Smooth muscle cell (in vitro differentiated cells): ENCODE measurements at regions not wholly inside any gene's neighbourhood (a gene's known extent, or its start where the extent isn't known, plus 50 kb on each side); places are given as distances from the start of the nearest gene placed in this dataset.
"Not testable (repeated sequence)": the region's sequence is repeated elsewhere in the genome, so short reads cannot be mapped to it uniquely, and the experiment has no call there.

ENCODE experiments used
- DNase-seq: peaks from one replicate; lab custom pipeline; 2025; ENCODE audit not compliant: unreplicated experiment; lab: John Stamatoyannopoulos, UW
- H2AFZ ChIP-seq: fragments of 200-600 bp; sonication (generic); 2 replicates; pipeline ENCODE4 v1.6.0; 2016; ENCODE audit warnings: antibody characterized with exemption, low read depth, mild to moderate bottlenecking
- H3F3A ChIP-seq: fragments of 200-600 bp; sonication (generic); 2 replicates; pipeline ENCODE4 v1.6.0; 2017; ENCODE audit warnings: antibody characterized with exemption, low read depth
- H3K27ac ChIP-seq: fragments of 200-600 bp; sonication (generic); 2 replicates; pipeline ENCODE4 v1.5.1; 2016; ENCODE audit warnings: low read depth, mild to moderate bottlenecking
- H3K27me3 ChIP-seq: fragments of 200-600 bp; sonication (generic); 2 replicates; pipeline ENCODE4 v1.6.1; 2016; ENCODE audit warnings: low read depth, mild to moderate bottlenecking
- H3K36me3 ChIP-seq: fragments of 200-600 bp; sonication (generic); 2 replicates; pipeline ENCODE4 v1.5.1; 2016; ENCODE audit warnings: low read depth
- H3K4me1 ChIP-seq: fragments of 200-600 bp; sonication (generic); 2 replicates; pipeline ENCODE4 v1.5.1; 2016; ENCODE audit warnings: low read depth
- H3K4me2 ChIP-seq: fragments of 200-600 bp; sonication (generic); 2 replicates; pipeline ENCODE4 v1.6.0; 2016; ENCODE audit warnings: mild to moderate bottlenecking
- H3K4me3 ChIP-seq: fragments of 200-600 bp; sonication (generic); 2 replicates; pipeline ENCODE4 v1.5.1; 2016; ENCODE audit warnings: mild to moderate bottlenecking
- H3K79me2 ChIP-seq: fragments of 200-600 bp; sonication (generic); 2 replicates; pipeline ENCODE4 v1.6.0; 2016; ENCODE audit warnings: low read depth, mild to moderate bottlenecking
- H3K9ac ChIP-seq: fragments of 200-600 bp; sonication (generic); 2 replicates; pipeline ENCODE4 v1.6.0; 2016; ENCODE audit warnings: low read depth
- H3K9me3 ChIP-seq: fragments of 200-600 bp; sonication (generic); replicated peaks from 2 replicates; pipeline ENCODE4 v1.5.1; 2016; ENCODE audit warnings: low read depth
- H4K20me1 ChIP-seq: fragments of 200-600 bp; sonication (generic); 2 replicates; pipeline ENCODE4 v1.6.0; 2016; ENCODE audit warnings: low read depth
- WGBS: methylation state at CpG from one replicate; pipeline ENCODE4 v1.1.7; 2016; ENCODE audit warnings: low lambda C conversion rate; 5-methylcytosine and 5-hydroxymethylcytosine counted together
- TF ChIP-seq, protein P1 (sequence below): fragments of 200-600 bp; sonication (generic); IDR thresholded peaks from 2 replicates; pipeline ENCODE4 v1.5.1; 2017; ENCODE audit warnings: borderline replicate concordance, mild to moderate bottlenecking, antibody characterized with exemption; ENCODE audit not compliant: insufficient read depth, poor library complexity, severe bottlenecking

GRCh38 chr7:113339661-113340060 is 221.3 kb upstream of the SMIM30 start:
- no peak overlapping the region for H3K27ac ChIP-seq
- H3K36me3 ChIP-seq, result no peaks in the 10 kb centered on the region
- no peak for DNase-seq
- no peaks in the 10 kb centered on the region for H3K27me3 ChIP-seq
- H3K4me2 ChIP-seq, result no peak overlapping the region
- no peak overlapping the region for H3K9ac ChIP-seq
- WGBS, result 79% methylated on average over 1 of the region's 1 CpG
- TF ChIP-seq, protein P1, sequence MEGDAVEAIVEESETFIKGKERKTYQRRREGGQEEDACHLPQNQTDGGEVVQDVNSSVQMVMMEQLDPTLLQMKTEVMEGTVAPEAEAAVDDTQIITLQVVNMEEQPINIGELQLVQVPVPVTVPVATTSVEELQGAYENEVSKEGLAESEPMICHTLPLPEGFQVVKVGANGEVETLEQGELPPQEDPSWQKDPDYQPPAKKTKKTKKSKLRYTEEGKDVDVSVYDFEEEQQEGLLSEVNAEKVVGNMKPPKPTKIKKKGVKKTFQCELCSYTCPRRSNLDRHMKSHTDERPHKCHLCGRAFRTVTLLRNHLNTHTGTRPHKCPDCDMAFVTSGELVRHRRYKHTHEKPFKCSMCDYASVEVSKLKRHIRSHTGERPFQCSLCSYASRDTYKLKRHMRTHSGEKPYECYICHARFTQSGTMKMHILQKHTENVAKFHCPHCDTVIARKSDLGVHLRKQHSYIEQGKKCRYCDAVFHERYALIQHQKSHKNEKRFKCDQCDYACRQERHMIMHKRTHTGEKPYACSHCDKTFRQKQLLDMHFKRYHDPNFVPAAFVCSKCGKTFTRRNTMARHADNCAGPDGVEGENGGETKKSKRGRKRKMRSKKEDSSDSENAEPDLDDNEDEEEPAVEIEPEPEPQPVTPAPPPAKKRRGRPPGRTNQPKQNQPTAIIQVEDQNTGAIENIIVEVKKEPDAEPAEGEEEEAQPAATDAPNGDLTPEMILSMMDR, result no peak
- H3F3A ChIP-seq, result no peaks in the 10 kb centered on the region
- no peak overlapping the region for H2AFZ ChIP-seq
- no peak overlapping the region for H3K4me3 ChIP-seq
- no peaks in the 10 kb centered on the region for H3K4me1 ChIP-seq
- H3K9me3 ChIP-seq, result no peaks in the 10 kb centered on the region
- no peaks in the 10 kb centered on the region for H4K20me1 ChIP-seq
- H3K79me2 ChIP-seq, result no peaks in the 10 kb centered on the region

DNA sequence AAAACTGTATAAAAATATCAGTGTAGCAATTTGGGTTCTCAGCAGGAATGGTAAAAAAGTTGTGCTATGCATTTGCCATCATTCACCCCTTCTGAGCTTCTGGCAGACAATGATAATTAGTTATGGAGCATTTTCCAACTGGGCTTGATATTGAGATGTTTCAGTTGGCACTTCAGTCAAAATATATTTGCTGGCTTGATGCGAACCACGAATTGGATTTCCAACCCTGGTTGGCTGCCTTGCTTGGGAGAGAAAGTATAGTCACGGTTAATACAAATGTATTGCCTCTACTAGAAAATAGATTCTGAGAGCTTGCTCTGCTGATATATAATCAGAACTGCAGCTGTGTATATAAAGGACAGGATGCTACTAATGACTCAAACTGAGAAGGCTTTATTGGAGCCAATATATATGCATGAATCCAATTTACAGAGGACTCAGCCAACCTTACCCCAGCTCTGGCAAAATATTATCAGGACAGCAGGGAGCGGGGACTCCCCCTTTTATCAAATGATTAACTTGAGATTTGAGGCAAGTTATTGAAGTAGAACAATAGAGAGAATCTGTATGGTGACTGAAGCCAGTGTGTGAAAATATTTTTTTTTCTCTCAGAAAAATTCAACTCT is 219.8 kb upstream of the SMIM30 start:
- no peak overlapping the region for H3K4me2 ChIP-seq
- H3K36me3 ChIP-seq, result no peaks in the 10 kb centered on the region
- TF ChIP-seq, protein P1, result no peak
- 90% methylated on average over 4 of the region's 4 CpGs for WGBS
- no peak overlapping the region for H3K4me3 ChIP-seq
- H3K9ac ChIP-seq, result no peak overlapping the region
- no peak overlapping the region for H3K27ac ChIP-seq
- H3K4me1 ChIP-seq, result no peaks in the 10 kb centered on the region
- no peaks in the 10 kb centered on the region for H4K20me1 ChIP-seq
- no peaks in the 10 kb centered on the region for H3K27me3 ChIP-seq
- no peaks in the 10 kb centered on the region for H3K9me3 ChIP-seq
- no peak overlapping the region for H2AFZ ChIP-seq
- DNase-seq, result no peak
- no peaks in the 10 kb centered on the region for H3K79me2 ChIP-seq
- H3F3A ChIP-seq, result no peaks in the 10 kb centered on the region

DNA sequence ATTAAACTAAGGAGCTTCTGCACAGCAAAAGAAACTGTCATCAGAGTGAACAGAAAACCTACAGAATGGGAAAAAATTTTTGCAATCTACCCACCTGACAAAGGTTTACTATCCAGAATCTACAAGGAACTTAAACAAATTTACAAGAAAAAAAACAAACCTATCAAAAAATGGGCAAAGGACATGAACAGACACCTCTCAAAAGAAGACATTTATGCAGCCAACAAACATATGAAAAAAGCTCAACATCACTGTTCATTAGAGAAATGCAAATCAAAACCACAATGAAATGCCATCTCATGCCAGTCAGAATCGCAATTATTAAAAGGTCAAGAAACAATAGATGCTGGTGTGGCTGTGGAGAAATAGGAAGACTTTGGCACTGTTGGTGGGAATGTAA is 218.5 kb upstream of the SMIM30 start:
- not testable (repeated sequence) for H3K4me3 ChIP-seq, DNase-seq, H3K36me3 ChIP-seq, H4K20me1 ChIP-seq, H2AFZ ChIP-seq, H3K4me2 ChIP-seq, H3K79me2 ChIP-seq, H3K9ac ChIP-seq, H3K27me3 ChIP-seq, H3K9me3 ChIP-seq, H3K4me1 ChIP-seq, H3K27ac ChIP-seq, H3F3A ChIP-seq
- 93% methylated on average over 1 of the region's 1 CpG for WGBS

DNA sequence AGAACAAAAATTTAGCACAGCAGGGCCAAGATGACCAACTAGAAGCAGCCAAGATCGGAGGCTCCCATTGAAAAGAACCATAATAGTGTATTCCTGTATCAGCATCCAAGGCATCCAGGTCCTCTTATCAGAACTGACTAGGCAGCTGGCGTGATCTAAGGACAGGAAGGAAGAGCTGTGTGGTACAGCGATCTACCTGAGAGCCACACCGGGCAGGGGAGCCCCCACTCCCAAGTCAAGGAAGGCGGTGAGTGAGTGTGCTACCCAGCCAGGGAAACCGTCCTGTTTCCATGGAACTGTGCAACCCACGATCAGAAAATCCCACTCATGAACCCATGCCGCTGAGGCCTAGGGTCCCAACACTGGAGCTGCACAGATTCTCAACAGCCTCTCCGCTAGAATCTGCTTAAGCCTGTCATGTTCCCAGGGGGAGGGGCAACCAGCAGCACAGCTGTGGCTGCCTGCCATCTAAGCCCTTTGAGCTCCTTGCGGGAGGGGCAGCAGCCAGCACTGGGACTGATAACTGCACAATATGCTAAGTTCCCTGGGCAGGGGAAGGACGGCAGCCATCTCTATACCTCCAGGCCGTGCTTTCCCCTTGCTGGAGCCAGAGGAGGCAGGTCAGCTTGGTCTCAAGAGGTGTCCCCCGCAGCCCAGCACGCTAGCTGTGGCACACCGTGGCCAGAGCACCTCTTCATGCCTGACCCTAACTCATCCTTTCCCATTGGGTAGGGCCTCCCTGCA is 213.0 kb upstream of the SMIM30 start:
- Histone ChIP-seq H3F3A (no peaks in the 10 kb centered on the region), H3K9me3 (no peaks in the 10 kb centered on the region), H3K27ac (no peak overlapping the region), H3K9ac (no peak overlapping the region), H3K4me3 (no peak overlapping the region), H3K36me3 (no peaks in the 10 kb centered on the region), H4K20me1 (no peaks in the 10 kb centered on the region), H2AFZ (no peak overlapping the region), H3K4me1 (no peaks in the 10 kb centered on the region), H3K27me3 (no peaks in the 10 kb centered on the region), H3K79me2 (no peaks in the 10 kb centered on the region), H3K4me2 (no peak overlapping the region)
- WGBS, result 69% methylated on average over 15 of the region's 15 CpGs
- no peak for DNase-seq
- TF ChIP-seq, protein P1, result no peak
